Spleen (tissue), 7 donors: ENCODE measurements at regions not wholly inside any gene's neighbourhood (a gene's known extent, or its start where the extent isn't known, plus 50 kb on each side); places are given as distances from the start of the nearest gene placed in this dataset.

Source experiments
- CTCF ChIP-seq, 11 experiments: fragments of 200-600 bp in 7 of 11; fragments of 450-650 bp in 4 of 11; sonication (generic) in 4 of 11; IDR thresholded peaks in 8 of 11; conservative IDR thresholded peaks in 3 of 11; 1 replicate in 7 of 11; 2 replicates in 4 of 11; pipeline versions ENCODE4 v1.4.0 to v1.8.0; 2016 to 2021; ENCODE audit warnings: antibody characterized with exemption in 11 of 11, inconsistent platforms in 4 of 11, mild to moderate bottlenecking in 1 of 11
- POLR2A ChIP-seq, 3 donors: fragments of 450-650 bp; IDR thresholded peaks; one replicate each; pipeline ENCODE4 v1.5.1; 2017; ENCODE audit warnings: antibody characterized with exemption in 3 of 3, mild to moderate bottlenecking in 1 of 3
- POLR2AphosphoS5 ChIP-seq, 3 donors: sonication (generic); formaldehyde crosslinking; IDR thresholded peaks; one replicate each; pipeline ENCODE4 v1.5.1; 2017; ENCODE audit warnings: antibody characterized with exemption in 3 of 3
- donor health status: DM: no; HTN: no; CAD: no; lungs with moderate emphysema.
- donor health status: DM: no; HTN: no; CAD: no.
- donor health status: DM: no; HTN: no; CAD: no.

GRCh38 chr2:128513961-128514283, 195.3 kb upstream of the HS6ST1 start:
- TF ChIP-seq CTCF (IDR thresholded peaks at IDR 0.05 in 8 of 11, conservative IDR thresholded peaks at IDR 0.05 in 3 of 11): no peak
- peak in 1 of 3 donors; percentile 20 for TF ChIP-seq POLR2AphosphoS5 (IDR thresholded peaks at IDR 0.05)
- TF ChIP-seq POLR2A (IDR thresholded peaks at IDR 0.05): no peak
